HL-60 (cell line): ENCODE measurements at regions not wholly inside any gene's neighbourhood (a gene's known extent, or its start where the extent isn't known, plus 50 kb on each side); places are given as distances from the start of the nearest gene placed in this dataset.
"Not testable (repeated sequence)": the region's sequence is repeated elsewhere in the genome, so short reads cannot be mapped to it uniquely, and the experiment has no call there.

Experiments used
- DNase-seq, 2 experiments: peaks; one replicate each; pipeline ENCODE4 v3.0.0-alpha.2; 2010 to 2020; ENCODE audit warnings: low read depth in 1 of 2, low spot score in 1 of 2
- H3K27ac ChIP-seq: fragments of 250-450 bp; sonication (Bioruptor Pico); replicated peaks from 2 replicates; pipeline ENCODE4 v1.5.1; 2020; ENCODE audit warnings: mild to moderate bottlenecking, moderate library complexity
- H3K27me3 ChIP-seq: fragments of 250-450 bp; sonication (Bioruptor Pico); 2 replicates; pipeline ENCODE4 v1.5.1; 2021; ENCODE audit warnings: mild to moderate bottlenecking, moderate library complexity; ENCODE audit not compliant: insufficient read depth, poor library complexity, severe bottlenecking
- H3K4me3 ChIP-seq: replicated peaks from 2 replicates; pipeline ENCODE4 v1.5.1; 2011; ENCODE audit warnings: mild to moderate bottlenecking, control low read depth, low read length; ENCODE audit not compliant: insufficient read depth
- GABPA ChIP-seq: IDR thresholded peaks from 2 replicates; pipeline ENCODE4 v1.6.1; 2012; ENCODE audit warnings: low read depth
- POLR2AphosphoS5 ChIP-seq: IDR thresholded peaks from 2 replicates; pipeline ENCODE4 v1.6.1; 2012; ENCODE audit warnings: low read depth
- SPI1 ChIP-seq: IDR thresholded peaks from 2 replicates; pipeline ENCODE4 v1.6.1; 2012; ENCODE audit warnings: low read depth, mild to moderate bottlenecking, borderline replicate concordance
- TF ChIP-seq, protein P1 (sequence below): IDR thresholded peaks from 2 replicates; pipeline ENCODE4 v1.6.1; 2012; ENCODE audit warnings: low read depth; ENCODE audit not compliant: insufficient replicate concordance
- TF ChIP-seq, protein P2 (sequence below): IDR thresholded peaks from one replicate; pipeline ENCODE4 v1.5.1; 2011; ENCODE audit warnings: low read length, control low read depth, inconsistent platforms; ENCODE audit not compliant: insufficient read depth

DNA sequence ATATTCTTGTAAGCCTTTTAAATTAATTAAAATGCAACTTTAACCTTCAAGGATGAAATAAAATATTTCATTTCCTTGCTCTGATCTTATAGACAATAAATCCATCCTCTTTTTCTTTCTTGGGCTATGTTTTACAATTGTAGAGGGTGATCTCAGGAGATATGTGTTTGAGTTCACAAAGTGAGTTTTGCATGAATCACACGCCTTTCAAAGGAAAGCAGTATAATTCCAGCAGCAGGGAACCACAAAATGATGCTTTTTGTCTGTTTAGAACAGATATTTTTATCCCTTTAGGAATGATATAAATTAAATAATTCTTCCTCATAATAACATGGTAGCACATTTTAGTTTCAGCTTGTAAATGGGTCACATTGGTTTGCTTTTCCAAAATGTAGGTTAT, 191.2 kb downstream of the SEMA6D start:
- Histone ChIP-seq H3K27ac (no peak overlapping the region), H3K27me3 (no peaks in the 10 kb centered on the region), H3K4me3 (no peak overlapping the region)
- no peak for DNase-seq
- TF ChIP-seq, protein P1, sequence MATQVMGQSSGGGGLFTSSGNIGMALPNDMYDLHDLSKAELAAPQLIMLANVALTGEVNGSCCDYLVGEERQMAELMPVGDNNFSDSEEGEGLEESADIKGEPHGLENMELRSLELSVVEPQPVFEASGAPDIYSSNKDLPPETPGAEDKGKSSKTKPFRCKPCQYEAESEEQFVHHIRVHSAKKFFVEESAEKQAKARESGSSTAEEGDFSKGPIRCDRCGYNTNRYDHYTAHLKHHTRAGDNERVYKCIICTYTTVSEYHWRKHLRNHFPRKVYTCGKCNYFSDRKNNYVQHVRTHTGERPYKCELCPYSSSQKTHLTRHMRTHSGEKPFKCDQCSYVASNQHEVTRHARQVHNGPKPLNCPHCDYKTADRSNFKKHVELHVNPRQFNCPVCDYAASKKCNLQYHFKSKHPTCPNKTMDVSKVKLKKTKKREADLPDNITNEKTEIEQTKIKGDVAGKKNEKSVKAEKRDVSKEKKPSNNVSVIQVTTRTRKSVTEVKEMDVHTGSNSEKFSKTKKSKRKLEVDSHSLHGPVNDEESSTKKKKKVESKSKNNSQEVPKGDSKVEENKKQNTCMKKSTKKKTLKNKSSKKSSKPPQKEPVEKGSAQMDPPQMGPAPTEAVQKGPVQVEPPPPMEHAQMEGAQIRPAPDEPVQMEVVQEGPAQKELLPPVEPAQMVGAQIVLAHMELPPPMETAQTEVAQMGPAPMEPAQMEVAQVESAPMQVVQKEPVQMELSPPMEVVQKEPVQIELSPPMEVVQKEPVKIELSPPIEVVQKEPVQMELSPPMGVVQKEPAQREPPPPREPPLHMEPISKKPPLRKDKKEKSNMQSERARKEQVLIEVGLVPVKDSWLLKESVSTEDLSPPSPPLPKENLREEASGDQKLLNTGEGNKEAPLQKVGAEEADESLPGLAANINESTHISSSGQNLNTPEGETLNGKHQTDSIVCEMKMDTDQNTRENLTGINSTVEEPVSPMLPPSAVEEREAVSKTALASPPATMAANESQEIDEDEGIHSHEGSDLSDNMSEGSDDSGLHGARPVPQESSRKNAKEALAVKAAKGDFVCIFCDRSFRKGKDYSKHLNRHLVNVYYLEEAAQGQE, result no peak
- TF ChIP-seq GABPA (no peak), POLR2AphosphoS5 (no peak), SPI1 (no peak)
- TF ChIP-seq, protein P2, sequence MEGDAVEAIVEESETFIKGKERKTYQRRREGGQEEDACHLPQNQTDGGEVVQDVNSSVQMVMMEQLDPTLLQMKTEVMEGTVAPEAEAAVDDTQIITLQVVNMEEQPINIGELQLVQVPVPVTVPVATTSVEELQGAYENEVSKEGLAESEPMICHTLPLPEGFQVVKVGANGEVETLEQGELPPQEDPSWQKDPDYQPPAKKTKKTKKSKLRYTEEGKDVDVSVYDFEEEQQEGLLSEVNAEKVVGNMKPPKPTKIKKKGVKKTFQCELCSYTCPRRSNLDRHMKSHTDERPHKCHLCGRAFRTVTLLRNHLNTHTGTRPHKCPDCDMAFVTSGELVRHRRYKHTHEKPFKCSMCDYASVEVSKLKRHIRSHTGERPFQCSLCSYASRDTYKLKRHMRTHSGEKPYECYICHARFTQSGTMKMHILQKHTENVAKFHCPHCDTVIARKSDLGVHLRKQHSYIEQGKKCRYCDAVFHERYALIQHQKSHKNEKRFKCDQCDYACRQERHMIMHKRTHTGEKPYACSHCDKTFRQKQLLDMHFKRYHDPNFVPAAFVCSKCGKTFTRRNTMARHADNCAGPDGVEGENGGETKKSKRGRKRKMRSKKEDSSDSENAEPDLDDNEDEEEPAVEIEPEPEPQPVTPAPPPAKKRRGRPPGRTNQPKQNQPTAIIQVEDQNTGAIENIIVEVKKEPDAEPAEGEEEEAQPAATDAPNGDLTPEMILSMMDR, result no peak

DNA sequence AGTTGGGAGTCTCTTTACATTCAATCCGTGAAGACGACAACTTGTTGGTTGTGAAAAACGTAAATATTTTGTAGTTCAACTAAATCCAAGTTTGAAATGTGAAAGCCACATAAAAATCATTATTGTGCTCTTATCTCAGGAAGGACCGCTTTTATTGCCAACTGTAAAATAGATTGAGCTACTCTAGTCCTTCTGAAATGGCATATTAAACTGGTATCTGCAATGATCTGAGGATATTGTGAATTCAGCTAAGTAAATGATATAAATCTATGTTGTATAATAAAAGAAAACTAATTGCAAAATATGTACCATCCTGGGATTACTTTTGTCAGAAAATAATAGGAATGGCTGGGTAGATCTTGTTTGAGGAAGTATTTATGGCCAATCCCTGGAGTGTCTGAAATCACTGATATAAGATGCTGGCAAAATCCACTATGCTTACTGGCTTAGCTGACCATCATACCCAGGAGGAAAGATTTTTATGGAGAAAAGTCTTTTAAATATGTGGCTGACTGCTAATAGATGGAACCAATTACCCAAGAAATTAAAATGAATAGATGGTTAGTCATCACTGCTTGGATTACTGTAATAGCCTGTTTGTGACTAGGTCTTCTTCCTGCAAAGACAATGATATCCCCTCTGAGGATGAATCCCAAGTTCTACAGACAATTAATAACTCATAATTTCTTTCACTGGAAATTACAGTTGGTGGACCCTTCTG, 191.8 kb downstream of the SEMA6D start:
- TF ChIP-seq SPI1 (no peak), POLR2AphosphoS5 (no peak), GABPA (no peak)
- TF ChIP-seq, protein P1, result no peak
- TF ChIP-seq, protein P2, result no peak
- Histone ChIP-seq H3K27me3 (no peaks in the 10 kb centered on the region), H3K27ac (no peak overlapping the region), H3K4me3 (no peak overlapping the region)
- DNase-seq, result no peak

DNA sequence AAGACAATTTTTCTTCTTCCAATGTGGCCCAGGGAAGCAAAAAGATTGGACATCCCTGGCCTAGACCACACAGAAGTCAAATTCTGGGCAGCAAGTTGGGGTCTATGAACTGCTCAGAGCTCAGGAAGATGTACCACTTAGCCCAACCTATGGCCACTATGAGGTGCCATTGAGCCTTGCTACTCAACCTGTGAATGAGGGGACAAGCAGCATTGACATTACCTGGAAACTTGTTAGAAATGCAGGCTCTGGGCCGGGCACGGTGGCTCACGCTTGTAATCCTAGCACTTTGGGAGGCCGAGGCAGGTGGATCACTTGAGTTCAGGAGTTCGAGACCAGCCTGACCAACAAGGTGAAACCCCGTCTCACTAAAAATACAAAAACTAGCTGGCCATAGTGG, 195.6 kb downstream of the SEMA6D start:
- H3K27me3 ChIP-seq, H3K27ac ChIP-seq, H3K4me3 ChIP-seq: not testable (repeated sequence)
- TF ChIP-seq, protein P2, result peak; percentile 3
- peak in 1 of 2 experiments; percentile 12 for DNase-seq

DNA sequence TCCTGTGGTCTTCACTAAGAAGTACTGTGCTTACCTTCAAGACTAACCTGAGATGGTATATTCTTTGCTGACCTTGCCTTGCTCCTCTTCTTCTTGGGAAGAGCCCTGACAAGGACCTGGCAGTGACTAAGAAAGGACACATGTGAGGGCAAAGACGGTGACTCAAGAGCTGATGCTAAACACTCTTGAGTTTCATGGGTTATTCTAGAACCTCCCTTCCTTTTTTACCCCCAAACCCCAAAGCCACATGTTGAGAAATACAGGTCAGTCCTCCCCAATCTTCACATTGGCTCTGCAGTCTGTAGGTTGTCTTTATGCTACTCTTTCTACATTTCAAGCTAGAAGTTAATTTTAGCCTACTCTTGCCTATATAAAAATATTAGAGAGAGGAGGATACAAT, 200.6 kb downstream of the SEMA6D start:
- Histone ChIP-seq H3K27ac (no peak overlapping the region), H3K27me3 (no peaks in the 10 kb centered on the region), H3K4me3 (no peak overlapping the region)
- peak; percentile 43 to 56 for DNase-seq
- no peak for TF ChIP-seq POLR2AphosphoS5
- no peak for TF ChIP-seq GABPA
- TF ChIP-seq, protein P2, result no peak
- TF ChIP-seq SPI1, result no peak
- TF ChIP-seq, protein P1, result no peak
